SK-N-SH (cell line): ENCODE measurements at regions not wholly inside any gene's neighbourhood (a gene's known extent, or its start where the extent isn't known, plus 50 kb on each side); places are given as distances from the start of the nearest gene placed in this dataset.

Experiments used
- CTCF ChIA-PET: fragments of 300-600, 350-600 bp; formaldehyde crosslinking; extraction: SDS; loops from one replicate; lab custom pipeline; 2021; lab: Yijun Ruan, JAX
- POLR2A ChIA-PET: fragments of 350-600 bp; sonication (Branson Sonifier 250); formaldehyde crosslinking; extraction: SDS; loops from one replicate; lab custom pipeline; 2020; ENCODE audit warnings: antibody characterized with exemption, inconsistent platforms; lab: Yijun Ruan, JAX
- DNase-seq: peaks from one replicate; pipeline ENCODE4 v3.0.0; 2012
- H2AFZ ChIP-seq: fragments of 200-600 bp; sonication (generic); 2 replicates; pipeline ENCODE4 v1.8.1; 2016; ENCODE audit warnings: antibody characterized with exemption, mild to moderate bottlenecking, low read depth
- H3F3A ChIP-seq: fragments of 200-600 bp; sonication (generic); replicated peaks from 2 replicates; pipeline ENCODE3; 2016; ENCODE audit warnings: antibody characterized with exemption, mild to moderate bottlenecking; ENCODE audit not compliant: insufficient read depth
- H3K27ac ChIP-seq, 2 experiments: fragments of 200-500 bp in 1 of 2; fragments of 200-600 bp in 1 of 2; sonication (Bioruptor generic) in 1 of 2; sonication (generic), shearing (Covaris generic) in 1 of 2; 2 replicates each; pipeline versions ENCODE4 v1.5.1 to v1.6.1; 2014 to 2016; ENCODE audit warnings: low read depth in 2 of 2, inconsistent platforms in 1 of 2, low read length in 1 of 2, mild to moderate bottlenecking in 1 of 2, mixed read lengths in 1 of 2
- H3K27me3 ChIP-seq: fragments of 200-600 bp; sonication (generic), shearing (Covaris generic); 2 replicates; pipeline ENCODE4 v1.6.1; 2016; ENCODE audit warnings: mixed run types; ENCODE audit not compliant: insufficient read depth
- H3K36me3 ChIP-seq, 2 experiments: fragments of 200-500 bp in 1 of 2; fragments of 200-600 bp in 1 of 2; sonication (Bioruptor generic) in 1 of 2; sonication (generic) in 1 of 2; replicated peaks in 1 of 2; 2 replicates each; pipeline versions ENCODE3 to v1.5.1; 2014 to 2016; ENCODE audit warnings: low read length in 1 of 2, mild to moderate bottlenecking in 1 of 2; ENCODE audit not compliant: insufficient read depth in 2 of 2, control insufficient read depth in 1 of 2
- H3K4me1 ChIP-seq, 2 experiments: fragments of 200-500 bp in 1 of 2; fragments of 200-600 bp in 1 of 2; sonication (Bioruptor generic) in 1 of 2; sonication (generic), shearing (Covaris generic) in 1 of 2; 2 replicates each; pipeline versions ENCODE4 v1.5.1 to v1.6.1; 2014 to 2016; ENCODE audit warnings: low read depth in 1 of 2, low read length in 1 of 2, mixed run types in 1 of 2; ENCODE audit not compliant: insufficient read depth in 2 of 2, control insufficient read depth in 1 of 2
- H3K4me2 ChIP-seq: fragments of 200-600 bp; sonication (generic), shearing (Covaris generic); 2 replicates; pipeline ENCODE4 v1.6.1; 2017; ENCODE audit warnings: mixed run types
- H3K4me3 ChIP-seq, 2 experiments: fragments of 200-500 bp in 1 of 2; fragments of 200-600 bp in 1 of 2; sonication (Bioruptor generic) in 1 of 2; sonication (generic), shearing (Covaris generic) in 1 of 2; 2 replicates each; pipeline versions ENCODE4 v1.5.1 to v1.8.1; 2014 to 2016; ENCODE audit warnings: low read depth in 2 of 2, inconsistent platforms in 1 of 2, low read length in 1 of 2, mild to moderate bottlenecking in 1 of 2, mixed read lengths in 1 of 2, moderate library complexity in 1 of 2
- H3K79me2 ChIP-seq: fragments of 200-600 bp; sonication (generic); 2 replicates; pipeline ENCODE4 v1.8.1; 2017; ENCODE audit warnings: mild to moderate bottlenecking; ENCODE audit not compliant: insufficient read depth
- H3K9ac ChIP-seq: fragments of 200-600 bp; sonication (generic); 2 replicates; pipeline ENCODE4 v1.6.1; 2017; ENCODE audit warnings: mixed run types
- H3K9me2 ChIP-seq: fragments of 200-600 bp; sonication (generic); 2 replicates; pipeline ENCODE4 v1.6.1; 2017; ENCODE audit warnings: mixed run types
- H3K9me3 ChIP-seq: fragments of 200-600 bp; sonication (generic); 2 replicates; pipeline ENCODE4 v1.6.1; 2017; ENCODE audit warnings: mixed run types, mild to moderate bottlenecking, moderate library complexity
- H4K20me1 ChIP-seq: fragments of 200-600 bp; sonication (generic); 2 replicates; pipeline ENCODE4 v1.6.1; 2017; ENCODE audit warnings: mild to moderate bottlenecking, mixed run types; ENCODE audit not compliant: insufficient read depth
- CTCF ChIP-seq: fragments of 200-600 bp; sonication (generic); IDR thresholded peaks from 2 replicates; pipeline ENCODE4 v1.6.1; 2017; ENCODE audit warnings: antibody characterized with exemption, mild to moderate bottlenecking, moderate library complexity
- ELF1 ChIP-seq: IDR thresholded peaks from 2 replicates; pipeline ENCODE4 v1.4.0; 2012
- EP300 ChIP-seq, 2 experiments: IDR thresholded peaks; 2 replicates each; pipeline versions ENCODE4 v1.4.0 to v1.6.1; 2012; ENCODE audit warnings: borderline replicate concordance in 1 of 2, low read depth in 1 of 2, low read length in 1 of 2
- EZH2phosphoT487 ChIP-seq: fragments of 200-600 bp; sonication (generic); IDR thresholded peaks from 2 replicates; pipeline ENCODE4 v1.6.1; 2017; ENCODE audit warnings: low read depth, mixed run types, mild to moderate bottlenecking, antibody characterized with exemption, moderate library complexity, borderline replicate concordance
- FOSL2 ChIP-seq: IDR thresholded peaks from 2 replicates; pipeline ENCODE4 v1.4.0; 2012; ENCODE audit warnings: low read depth, mild to moderate bottlenecking, moderate library complexity, borderline replicate concordance
- GABPA ChIP-seq: IDR thresholded peaks from 2 replicates; pipeline ENCODE4 v1.4.0; 2012; ENCODE audit warnings: low read depth, mild to moderate bottlenecking
- JUND ChIP-seq: IDR thresholded peaks from 2 replicates; pipeline ENCODE4 v1.4.0; 2012
- MEF2A ChIP-seq: IDR thresholded peaks from 2 replicates; pipeline ENCODE4 v1.4.0; 2012; ENCODE audit warnings: low read depth, borderline replicate concordance
- MXI1 ChIP-seq: IDR thresholded peaks from 2 replicates; pipeline ENCODE4 v1.6.1; 2012; ENCODE audit warnings: mild to moderate bottlenecking, low read depth, low read length, improper control_type of control experiment
- RCOR1 ChIP-seq: fragments of 150-350 bp; IDR thresholded peaks from 2 replicates; pipeline ENCODE4 v1.6.1; 2017; ENCODE audit warnings: antibody characterized with exemption, low read length
- REST ChIP-seq: IDR thresholded peaks from 2 replicates; pipeline ENCODE4 v1.6.1; 2012; ENCODE audit warnings: mild to moderate bottlenecking, low read depth, low read length, moderate library complexity
- TAF1 ChIP-seq: IDR thresholded peaks from 2 replicates; pipeline ENCODE4 v1.6.1; 2012; ENCODE audit warnings: low read depth, mild to moderate bottlenecking, low read length, moderate library complexity, borderline replicate concordance
- YY1 ChIP-seq: IDR thresholded peaks from 2 replicates; pipeline ENCODE4 v1.4.0; 2012; ENCODE audit warnings: low read depth, mild to moderate bottlenecking
- WGBS: methylation state at CpG from one replicate; pipeline ENCODE4 v1.1.6; 2017; ENCODE audit warnings: low lambda C conversion rate; 5-methylcytosine and 5-hydroxymethylcytosine counted together
- TF ChIP-seq, protein P1 (sequence below): fragments of 150-350 bp; IDR thresholded peaks from 2 replicates; pipeline ENCODE4 v1.6.1; 2017; ENCODE audit warnings: antibody characterized with exemption, low read length, low read depth, borderline replicate concordance
- TF ChIP-seq, protein P2 (sequence below): IDR thresholded peaks from 2 replicates; pipeline ENCODE4; 2012

- no peak overlapping the region for H3K9ac ChIP-seq
- WGBS = 61% methylated on average over 6 of the region's 7 CpGs
- no peak for DNase-seq
- H4K20me1 ChIP-seq = no peaks in the 10 kb centered on the region
- H3K36me3 ChIP-seq = no peaks in the 10 kb centered on the region
- H3K27ac ChIP-seq = no peak overlapping the region
- TF ChIP-seq MXI1 (no peak), YY1 (no peak), EZH2phosphoT487 (no peak), ELF1 (no peak), RCOR1 (no peak), EP300 (IDR thresholded peaks at IDR 0.05; ENCODE audit: borderline replicate concordance in 1 of 2, low read depth in 1 of 2, low read length in 1 of 2) (no peak), GABPA (no peak), MEF2A (no peak), FOSL2 (no peak), REST (no peak), TAF1 (no peak), JUND (no peak), CTCF (no peak)
- TF ChIP-seq, protein P1, sequence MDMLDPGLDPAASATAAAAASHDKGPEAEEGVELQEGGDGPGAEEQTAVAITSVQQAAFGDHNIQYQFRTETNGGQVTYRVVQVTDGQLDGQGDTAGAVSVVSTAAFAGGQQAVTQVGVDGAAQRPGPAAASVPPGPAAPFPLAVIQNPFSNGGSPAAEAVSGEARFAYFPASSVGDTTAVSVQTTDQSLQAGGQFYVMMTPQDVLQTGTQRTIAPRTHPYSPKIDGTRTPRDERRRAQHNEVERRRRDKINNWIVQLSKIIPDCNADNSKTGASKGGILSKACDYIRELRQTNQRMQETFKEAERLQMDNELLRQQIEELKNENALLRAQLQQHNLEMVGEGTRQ = no peak
- TF ChIP-seq, protein P2, sequence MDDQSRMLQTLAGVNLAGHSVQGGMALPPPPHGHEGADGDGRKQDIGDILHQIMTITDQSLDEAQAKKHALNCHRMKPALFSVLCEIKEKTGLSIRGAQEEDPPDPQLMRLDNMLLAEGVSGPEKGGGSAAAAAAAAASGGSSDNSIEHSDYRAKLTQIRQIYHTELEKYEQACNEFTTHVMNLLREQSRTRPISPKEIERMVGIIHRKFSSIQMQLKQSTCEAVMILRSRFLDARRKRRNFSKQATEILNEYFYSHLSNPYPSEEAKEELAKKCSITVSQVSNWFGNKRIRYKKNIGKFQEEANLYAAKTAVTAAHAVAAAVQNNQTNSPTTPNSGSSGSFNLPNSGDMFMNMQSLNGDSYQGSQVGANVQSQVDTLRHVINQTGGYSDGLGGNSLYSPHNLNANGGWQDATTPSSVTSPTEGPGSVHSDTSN = no peak
- H3K27me3 ChIP-seq = no peaks in the 10 kb centered on the region
- peaks cover 0 to 5% of the 10 kb centered on the region in 2 experiments; a peak in 1 of 4 replicates for H3K4me1 ChIP-seq
- no peak overlapping the region for H3K4me3 ChIP-seq
- POLR2A ChIA-PET = no interaction called here
- H3F3A ChIP-seq = no peaks in the 10 kb centered on the region
- H3K9me3 ChIP-seq = no peaks in the 10 kb centered on the region
- no peak overlapping the region for H2AFZ ChIP-seq
- CTCF ChIA-PET = interaction anchor here (0.7 kb wide), 1 partner anchor 1332 kb away, joined by 4 read pairs; no protein-coding TSS in a partner anchor
- H3K9me2 ChIP-seq = no peaks in the 10 kb centered on the region
- H3K79me2 ChIP-seq = no peaks in the 10 kb centered on the region
- H3K4me2 ChIP-seq = no peak overlapping the region
Observed at GRCh38 chr20:48528346-48528745, 299.5 kb downstream of the PREX1 start.
